Cardiac fibroblast (primary cell): ENCODE measurements at regions not wholly inside any gene's neighbourhood (a gene's known extent, or its start where the extent isn't known, plus 50 kb on each side); places are given as distances from the start of the nearest gene placed in this dataset.

Experiments used
- DNase-seq, 2 donors: peaks; one replicate each; pipeline versions ENCODE4 v3.0.0 to v3.0.0-alpha.2; 2010; ENCODE audit warnings: low read depth in 2 of 2
- H3K4me3 ChIP-seq, 2 donors: replicated peaks in 1 of 2; 1 replicate in 1 of 2; 2 replicates in 1 of 2; pipeline ENCODE4 v1.5.1; 2011; ENCODE audit warnings: low read depth in 2 of 2, low read length in 2 of 2, mild to moderate bottlenecking in 2 of 2, moderate library complexity in 1 of 2
- CTCF ChIP-seq: IDR thresholded peaks from one replicate; pipeline ENCODE4 v1.5.1; 2011; ENCODE audit warnings: low read depth, mild to moderate bottlenecking, low read length, inconsistent platforms

GRCh38 chr2:18650221-18650620 lies 60.9 kb upstream of the NT5C1B start:
- TF ChIP-seq CTCF = no peak
- H3K4me3 ChIP-seq = no peak overlapping the region
- no peak for DNase-seq

GRCh38 chr2:18649502-18650135 lies 60.2 kb upstream of the NT5C1B start:
- no peak overlapping the region for H3K4me3 ChIP-seq
- DNase-seq = no peak
- TF ChIP-seq CTCF = no peak

GRCh38 chr2:18648161-18648560 lies 58.8 kb upstream of the NT5C1B start:
- DNase-seq = no peak
- TF ChIP-seq CTCF = no peak
- no peak overlapping the region for H3K4me3 ChIP-seq

- peak in 1 of 2 donors; percentile 13 for DNase-seq
- H3K4me3 ChIP-seq = no peak overlapping the region
- no peak for TF ChIP-seq CTCF
These were observed 58.4 kb upstream of the NT5C1B start for GRCh38 chr2:18647731-18648130.

- H3K4me3 ChIP-seq = no peak overlapping the region
- DNase-seq = peak in 1 of 2 donors; percentile 30
- no peak for TF ChIP-seq CTCF
These were observed 55.9 kb upstream of the NT5C1B start for GRCh38 chr2:18645315-18645714.

- no peak for DNase-seq
- no peak for TF ChIP-seq CTCF
- H3K4me3 ChIP-seq = no peak overlapping the region
These were observed 54.7 kb upstream of the NT5C1B start for GRCh38 chr2:18644115-18644462.
